SW480 (cell line): ENCODE measurements at regions not wholly inside any gene's neighbourhood (a gene's known extent, or its start where the extent isn't known, plus 50 kb on each side); places are given as distances from the start of the nearest gene placed in this dataset.
"Not testable (repeated sequence)": the region's sequence is repeated elsewhere in the genome, so short reads cannot be mapped to it uniquely, and the experiment has no call there.

Experiments
- DNase-seq: peaks from one replicate; pipeline ENCODE4 v3.0.0-alpha.2; 2016; ENCODE audit warnings: low spot score

GRCh38 chr3:197459571-197459970 lies 96.2 kb downstream of the BDH1 start:
- DNase-seq, result not testable (repeated sequence)

- DNase-seq, result peak; percentile 54
Measured at GRCh38 chr3:197458906-197459470, 96.8 kb downstream of the BDH1 start.

- peak; percentile 71 for DNase-seq
Measured at GRCh38 chr3:197458179-197458707, 97.5 kb downstream of the BDH1 start.

GRCh38 chr3:197456261-197457091 lies 99.3 kb downstream of the BDH1 start:
- peak; percentile 89 for DNase-seq

- not testable (repeated sequence) for DNase-seq
Measured at GRCh38 chr3:197454841-197455240, 100.9 kb downstream of the BDH1 start.

GRCh38 chr3:197454014-197454413 lies 101.8 kb downstream of the BDH1 start:
- DNase-seq, result peak; percentile 77

GRCh38 chr3:197450810-197451209 lies 105.0 kb downstream of the BDH1 start:
- DNase-seq, result no peak

GRCh38 chr3:197450308-197450707 lies 105.5 kb downstream of the BDH1 start:
- DNase-seq, result no peak

- DNase-seq, result not testable (repeated sequence)
Measured at GRCh38 chr3:197449181-197449580, 106.6 kb downstream of the BDH1 start.

GRCh38 chr3:197447781-197448180 lies 108.0 kb downstream of the BDH1 start:
- not testable (repeated sequence) for DNase-seq

- DNase-seq, result no peak
Measured at GRCh38 chr3:197447057-197447456, 108.7 kb downstream of the BDH1 start.

GRCh38 chr3:197446700-197447056 lies 109.1 kb downstream of the BDH1 start:
- DNase-seq, result no peak

GRCh38 chr3:197445896-197446699 lies 109.7 kb downstream of the BDH1 start:
- no peak for DNase-seq

GRCh38 chr3:197444793-197445379 lies 110.9 kb downstream of the BDH1 start:
- no peak for DNase-seq

- DNase-seq, result no peak
Measured at GRCh38 chr3:197443506-197443905, 112.3 kb downstream of the BDH1 start.

GRCh38 chr3:197440717-197441303 lies 115.0 kb downstream of the BDH1 start:
- DNase-seq, result no peak

GRCh38 chr3:197438906-197439305 lies 116.9 kb downstream of the BDH1 start:
- no peak for DNase-seq

GRCh38 chr3:197435426-197435825 lies 120.3 kb downstream of the BDH1 start:
- DNase-seq, result no peak

GRCh38 chr3:197434830-197435229 lies 120.9 kb downstream of the BDH1 start:
- no peak for DNase-seq

- no peak for DNase-seq
Measured at GRCh38 chr3:197432384-197433127, 123.2 kb downstream of the BDH1 start.

- no peak for DNase-seq
Measured at GRCh38 chr3:197431346-197431910, 124.3 kb downstream of the BDH1 start.
